K562 (cell line): ENCODE measurements at regions not wholly inside any gene's neighbourhood (a gene's known extent, or its start where the extent isn't known, plus 50 kb on each side); places are given as distances from the start of the nearest gene placed in this dataset.

Experiments used
- ATAC-seq: fragments of 200-7000 bp; cut with Tn5 transposase; 3 replicates; pipeline ENCODE4 v1.9.1; 2020; ENCODE audit warnings: moderate library complexity
- BruUV-seq: library from RNA; stranded (reverse); fragments of 400-500 nt; replicated peaks from 2 replicates; lab custom pipeline; 2021; lab: Mats Ljungman, UMichigan
- CTCF ChIA-PET: fragments of 300-600 bp; formaldehyde crosslinking; extraction: SDS; loops from one replicate; lab custom pipeline; 2021; ENCODE audit warnings: low intra/inter-chr PET ratio; lab: Yijun Ruan, JAX
- POLR2A ChIA-PET: fragments of 300-600, 350-650 bp; sonication (Branson Sonifier 250); formaldehyde crosslinking; extraction: SDS; loops from one replicate; lab custom pipeline; 2021; ENCODE audit warnings: antibody characterized with exemption, inconsistent platforms; lab: Yijun Ruan, JAX
- DNase-seq, 4 experiments: peaks; one replicate each; pipeline versions ENCODE4 v3.0.0 to v3.0.0-alpha.2; 2011 to 2018; ENCODE audit warnings: low spot score in 3 of 4, mixed read lengths in 3 of 4; ENCODE audit errors: extremely low read depth in 1 of 4
- FAIRE-seq: peaks from 2 replicates; lab custom pipeline; 2011; peaks lifted over from hg19 to GRCh38; lab: Jason Lieb, UNC
- H2AFZ ChIP-seq: 2 replicates; pipeline ENCODE4 v1.6.0; 2011; ENCODE audit warnings: low read depth, low read length, control low read depth, inconsistent platforms
- H3K27ac ChIP-seq: fragments of 200-600 bp; 3 replicates; pipeline ENCODE4 v1.8.0; 2011; ENCODE audit warnings: low read depth, mild to moderate bottlenecking, control low read depth, inconsistent platforms, low read length, moderate library complexity, mixed read lengths; ENCODE audit errors: extremely low read depth
- H3K27me3 ChIP-seq, 2 experiments: fragments of 300-600 bp in 1 of 2; 2 replicates in 1 of 2; 3 replicates in 1 of 2; pipeline versions ENCODE4 v1.6.0 to v1.8.0; 2011; ENCODE audit warnings: inconsistent platforms in 2 of 2, low read length in 2 of 2, mild to moderate bottlenecking in 1 of 2, mixed read lengths in 1 of 2, moderate library complexity in 1 of 2; ENCODE audit not compliant: control insufficient read depth in 2 of 2, insufficient read depth in 2 of 2
- H3K36me3 ChIP-seq: fragments of 300-600 bp; 3 replicates; pipeline ENCODE4 v1.8.0; 2011; ENCODE audit warnings: mild to moderate bottlenecking, low read length, inconsistent platforms; ENCODE audit not compliant: control insufficient read depth, insufficient read depth
- H3K4me1 ChIP-seq, 2 experiments: fragments of 200-600 bp in 1 of 2; replicated peaks in 1 of 2; 2 replicates in 1 of 2; 3 replicates in 1 of 2; pipeline versions ENCODE4 v1.5.1 to v1.8.0; 2011; ENCODE audit warnings: inconsistent platforms in 2 of 2, low read length in 2 of 2, mild to moderate bottlenecking in 1 of 2, mixed read lengths in 1 of 2, moderate library complexity in 1 of 2; ENCODE audit not compliant: control insufficient read depth in 2 of 2, insufficient read depth in 2 of 2
- H3K4me2 ChIP-seq: 2 replicates; pipeline ENCODE4 v1.6.1; 2011; ENCODE audit warnings: low read length, control low read depth, inconsistent platforms, mixed read lengths; ENCODE audit not compliant: insufficient read depth
- H3K4me3 ChIP-seq: fragments of 200-600 bp; sonication (generic), shearing (Covaris generic); 2 replicates; pipeline ENCODE4 v1.5.1; 2016; ENCODE audit warnings: control low read depth, inconsistent platforms
- H3K79me2 ChIP-seq: fragments of 200-600 bp; 3 replicates; pipeline ENCODE4 v1.8.0; 2011; ENCODE audit warnings: low read length, inconsistent platforms; ENCODE audit not compliant: control insufficient read depth, insufficient read depth
- H3K9ac ChIP-seq, 2 experiments: 2 replicates each; pipeline versions ENCODE4 v1.6.0 to v1.6.1; 2011; ENCODE audit warnings: low read depth in 2 of 2, low read length in 2 of 2, control low read depth in 1 of 2, inconsistent platforms in 1 of 2, mild to moderate bottlenecking in 1 of 2, mixed read lengths in 1 of 2; ENCODE audit not compliant: insufficient read depth in 1 of 2
- H3K9me1 ChIP-seq: one replicate; pipeline ENCODE4 v1.6.0; 2011; ENCODE audit warnings: inconsistent platforms, mild to moderate bottlenecking, low read length, moderate library complexity; ENCODE audit not compliant: control insufficient read depth, insufficient read depth
- H3K9me3 ChIP-seq: replicated peaks from 2 replicates; pipeline ENCODE4 v1.5.1; 2011; ENCODE audit warnings: low read depth, low read length, inconsistent platforms; ENCODE audit not compliant: control insufficient read depth, insufficient read depth
- H4K20me1 ChIP-seq: replicated peaks from 2 replicates; pipeline ENCODE4 v1.6.1; 2011; ENCODE audit warnings: low read length, inconsistent platforms, mixed read lengths; ENCODE audit not compliant: control insufficient read depth, insufficient read depth
- C11orf30 ChIP-seq: fragments of 450-650 bp; IDR thresholded peaks from 2 replicates; pipeline ENCODE4 v1.6.1; 2016; ENCODE audit warnings: low read depth, mild to moderate bottlenecking
- HDAC6 ChIP-seq: IDR thresholded peaks from 2 replicates; pipeline ENCODE4 v1.6.1; 2012; ENCODE audit warnings: low read depth, mild to moderate bottlenecking, control low read depth, inconsistent platforms, low read length, moderate library complexity
- MGA ChIP-seq: fragments of 450-650 bp; IDR thresholded peaks from 2 replicates; pipeline ENCODE4 v1.6.1; 2016; ENCODE audit warnings: mild to moderate bottlenecking, moderate library complexity
- MLLT1 ChIP-seq, 2 experiments: fragments of 450-650 bp; IDR thresholded peaks; 2 replicates each; pipeline ENCODE4 v1.6.1; 2016
- PML ChIP-seq: IDR thresholded peaks from 2 replicates; pipeline ENCODE4 v1.6.1; 2012; ENCODE audit warnings: low read length, inconsistent platforms
- POU5F1 ChIP-seq: fragments of 150-350 bp; IDR thresholded peaks from 2 replicates; pipeline ENCODE4 v1.6.1; 2014; ENCODE audit warnings: borderline replicate concordance, low read length, low read depth, mild to moderate bottlenecking; ENCODE audit not compliant: partially characterized antibody
- ZBTB1 ChIP-seq: sonication (generic); formaldehyde crosslinking; IDR thresholded peaks from 2 replicates; pipeline ENCODE4 v1.8.1; 2023; ENCODE audit warnings: missing genetic modification reagents, low read depth, mild to moderate bottlenecking, borderline replicate concordance
- ZNF551 ChIP-seq: fragments of 250-450 bp; sonication (Bioruptor Pico); IDR thresholded peaks from 2 replicates; pipeline ENCODE4 v1.5.0; 2021; ENCODE audit warnings: mild to moderate bottlenecking, moderate library complexity
- WGBS: fragments of 100-300 bp; shearing (Covaris generic); methylation state at CpG from one replicate; pipeline ENCODE4 v1.1.6; 2016; ENCODE audit warnings: low coverage, mixed read lengths; ENCODE audit not compliant: insufficient coverage; ENCODE audit errors: missing lambda C conversion rate; 5-methylcytosine and 5-hydroxymethylcytosine counted together
- in situ Hi-C: fragments of 300-500 bp; cut with MboI; formaldehyde crosslinking; loops from 4 replicates; pipeline ENCODE4 v1.15.0; 2018; ENCODE audit warnings: inconsistent platforms, mixed read lengths
- intact Hi-C: fragments of 100-400 bp; cut with micrococcal nuclease; formaldehyde crosslinking; loops from 2 replicates; pipeline ENCODE4 v1.14.2; 2022

DNA sequence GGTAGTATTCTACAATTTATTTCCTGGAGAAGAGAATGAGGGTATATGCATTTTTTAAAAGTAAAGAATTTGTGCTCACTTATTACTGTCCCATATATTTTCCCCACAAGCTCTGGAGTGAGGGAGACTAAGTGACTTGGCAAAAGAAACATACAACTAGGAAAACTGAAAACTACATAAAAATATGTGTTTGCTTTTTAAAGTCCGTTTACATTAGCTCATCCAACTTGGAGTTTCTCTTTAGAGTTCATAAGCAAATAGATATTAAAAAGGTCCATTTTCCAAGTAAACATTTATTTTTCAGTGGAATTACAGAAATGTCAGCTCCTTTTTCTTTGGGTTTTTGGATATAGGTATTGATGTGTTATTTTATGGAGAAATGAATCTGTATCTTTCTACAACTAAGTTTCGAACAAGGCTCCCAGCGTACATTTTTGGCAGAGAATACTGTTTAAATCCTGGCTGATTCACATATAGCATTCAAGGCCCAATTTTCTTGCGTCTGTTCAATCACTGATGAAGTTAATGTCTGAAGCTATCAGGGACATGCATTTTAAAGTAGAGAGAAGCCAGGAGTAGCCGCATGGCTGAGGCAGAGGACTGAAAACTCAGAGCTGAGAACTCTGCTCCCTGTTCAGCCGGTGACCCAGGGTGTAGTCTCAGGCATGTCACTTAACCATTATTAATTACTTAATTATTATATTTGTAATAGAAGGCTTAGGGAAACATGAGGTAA is 729.4 kb downstream of the EFNB2 start:
- no peak overlapping the region for H3K9ac ChIP-seq
- H3K27ac ChIP-seq = no peak overlapping the region
- DNase-seq = no peak
- no peaks in the 10 kb centered on the region for H3K36me3 ChIP-seq
- intact Hi-C loops (no loop called here), in situ Hi-C loops (no loop called here)
- BruUV-seq = no TSS peak
- H3K4me2 ChIP-seq = no peak overlapping the region
- H2AFZ ChIP-seq = no peak overlapping the region
- H3K4me3 ChIP-seq = no peak overlapping the region
- no peaks in the 10 kb centered on the region for H3K27me3 ChIP-seq
- ChIA-PET CTCF (no interaction called here), POLR2A (no interaction called here)
- H3K4me1 ChIP-seq = no peaks in the 10 kb centered on the region
- H3K9me1 ChIP-seq = no peaks in the 10 kb centered on the region
- no peak for FAIRE-seq
- no peak for ATAC-seq
- 0% methylated on average over 5 of the region's 6 CpGs for WGBS
- H3K9me3 ChIP-seq = no peaks in the 10 kb centered on the region
- no peaks in the 10 kb centered on the region for H4K20me1 ChIP-seq
- no peaks in the 10 kb centered on the region for H3K79me2 ChIP-seq
- TF ChIP-seq PML = no peak
- TF ChIP-seq ZBTB1 (CRISPR knock-in tag) = no peak
- no peak for TF ChIP-seq C11orf30
- no peak for TF ChIP-seq HDAC6
- TF ChIP-seq MGA = no peak
- no peak for TF ChIP-seq POU5F1
- no peak for TF ChIP-seq MLLT1 (IDR thresholded peaks at IDR 0.05)
- TF ChIP-seq ZNF551 (CRISPR knock-in tag) = no peak
